ENCODE measurements at regions not wholly inside any gene's neighbourhood (a gene's known extent, or its start where the extent isn't known, plus 50 kb on each side); places are given as distances from the start of the nearest gene placed in this dataset.

DNA sequence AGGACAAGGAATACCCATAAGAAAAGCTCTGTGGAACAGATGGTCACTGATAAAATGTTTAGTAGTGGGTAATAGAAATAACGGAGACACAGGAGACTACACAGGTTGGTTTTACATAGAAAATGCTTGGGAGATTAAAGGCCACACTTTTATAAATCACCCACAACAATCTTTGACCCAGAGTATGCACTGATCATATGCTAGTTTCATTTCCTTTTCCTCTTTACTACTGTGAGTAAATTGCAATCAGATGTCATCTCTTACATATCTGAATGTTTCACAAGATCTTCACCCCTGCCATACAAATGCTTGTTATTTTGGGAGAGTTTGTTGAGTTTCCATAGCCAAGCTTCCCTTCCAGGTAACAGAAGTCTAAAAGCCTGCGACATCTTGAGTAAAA is 978.4 kb upstream of the KLHL29 start:
- TF ChIP-seq EZH2 (IDR thresholded peaks at IDR 0.05) = no peak
- TF ChIP-seq POLR2AphosphoS5 (IDR thresholded peaks at IDR 0.05; ENCODE audit: borderline replicate concordance, low read depth, low read length) = no peak
- TF ChIP-seq FOXP2 (optimal IDR thresholded peaks at IDR 0.05; ENCODE audit: control extremely low read depth, extremely low read length, insufficient read depth) = no peak

Measured in SK-N-MC (cell line).